Stomach (tissue), 8 donors: ENCODE measurements at regions not wholly inside any gene's neighbourhood (a gene's known extent, or its start where the extent isn't known, plus 50 kb on each side); places are given as distances from the start of the nearest gene placed in this dataset.

Experiments
- DNase-seq, 2 donors: peaks; one replicate each; pipeline versions ENCODE4 v3.0.0 to v3.0.0-alpha.2; 2013 to 2019
- H3K27ac ChIP-seq, 5 donors: fragments of 200-600 bp in 4 of 5; sonication (generic) in 4 of 5; one replicate each; pipeline ENCODE4 v1.5.1; 2013 to 2019; ENCODE audit warnings: mild to moderate bottlenecking in 1 of 5, moderate library complexity in 1 of 5
- H3K27me3 ChIP-seq, 3 donors: fragments of 200-600 bp; sonication (generic); one replicate each; pipeline ENCODE4 v1.5.1; 2017 to 2019; ENCODE audit warnings: mixed run types in 1 of 3
- H3K36me3 ChIP-seq, 4 donors: fragments of 200-600 bp; sonication (generic); 1 replicate in 3 of 4; 2 replicates in 1 of 4; pipeline ENCODE4 v1.5.1; 2016 to 2019
- H3K4me1 ChIP-seq, 4 donors: fragments of 200-600 bp; sonication (generic); one replicate each; pipeline ENCODE4 v1.5.1; 2016 to 2019
- H3K4me3 ChIP-seq, 4 donors: fragments of 200-600 bp; sonication (generic) in 3 of 4; one replicate each; pipeline ENCODE4 v1.5.1; 2016 to 2019; ENCODE audit warnings: mild to moderate bottlenecking in 1 of 4
- H3K9me3 ChIP-seq, 4 donors: fragments of 200-600 bp; sonication (generic); one replicate each; pipeline ENCODE4 v1.5.1; 2016 to 2019
- CTCF ChIP-seq, 7 experiments: fragments of 450-650 bp in 4 of 7; fragments of 200-600 bp in 3 of 7; sonication (generic) in 3 of 7; IDR thresholded peaks; one replicate each; pipeline ENCODE4 v1.5.1; 2016 to 2019; ENCODE audit warnings: antibody characterized with exemption in 7 of 7, control low read depth in 2 of 7, mild to moderate bottlenecking in 1 of 7
- EP300 ChIP-seq: sonication (generic); formaldehyde crosslinking; IDR thresholded peaks from one replicate; pipeline ENCODE4 v1.6.1; 2017; ENCODE audit warnings: antibody characterized with exemption
- POLR2A ChIP-seq, 4 donors: fragments of 450-650 bp; IDR thresholded peaks; one replicate each; pipeline ENCODE4 v1.6.1; 2016; ENCODE audit warnings: antibody characterized with exemption in 4 of 4, control low read depth in 2 of 4, mild to moderate bottlenecking in 1 of 4, moderate library complexity in 1 of 4
- POLR2AphosphoS5 ChIP-seq, 3 donors: sonication (generic); formaldehyde crosslinking; IDR thresholded peaks; one replicate each; pipeline ENCODE4 v1.6.1; 2016; ENCODE audit warnings: antibody characterized with exemption in 3 of 3
- WGBS, 5 donors: extraction: QIAGEN DNeasy Blood & Tissue Kit in 3 of 5; methylation state at CpG; one replicate each; pipeline versions ENCODE4 v1.1.5 to v1.1.7; 2013 to 2018; 5-methylcytosine and 5-hydroxymethylcytosine counted together
- intact Hi-C: fragments of 100-400 bp; cut with DNase I; formaldehyde crosslinking; loops from one replicate; pipeline ENCODE4 v1.15.1; 2023; ENCODE audit warnings: low total_unique reads
- donor health status: healthy with polysubstance abuse.
- donor health status: Bipolar disorder and iron deficiency.
- donor health status: healthy.

- H3K4me3 ChIP-seq, result no peak overlapping the region
- H3K27ac ChIP-seq, result no peak overlapping the region
- H3K9me3 ChIP-seq, result no peaks in the 10 kb centered on the region
- H3K27me3 ChIP-seq, result no peaks in the 10 kb centered on the region
- TF ChIP-seq POLR2AphosphoS5 (IDR thresholded peaks at IDR 0.05) (no peak), EP300 (no peak), CTCF (IDR thresholded peaks at IDR 0.05) (no peak), POLR2A (IDR thresholded peaks at IDR 0.05) (no peak)
- H3K4me1 ChIP-seq, result no peaks in the 10 kb centered on the region
- DNase-seq, result no peak
- 81 to 91% (median 84%) methylated on average over 3 of the region's 3 CpGs for WGBS, 5 donors
- intact Hi-C loops, result no loop called here
- H3K36me3 ChIP-seq, result no peaks in the 10 kb centered on the region
Observed at GRCh38 chr15:61301701-61302100, 72.6 kb upstream of the RORA start.

- no peak for TF ChIP-seq POLR2A (IDR thresholded peaks at IDR 0.05)
- no peak for TF ChIP-seq CTCF (IDR thresholded peaks at IDR 0.05)
- no peak for TF ChIP-seq EP300
- no peak for TF ChIP-seq POLR2AphosphoS5 (IDR thresholded peaks at IDR 0.05)
- no peaks in the 10 kb centered on the region for H3K36me3 ChIP-seq
- no peak overlapping the region for H3K27ac ChIP-seq
- no peaks in the 10 kb centered on the region for H3K4me1 ChIP-seq
- peak in 1 of 2 donors; percentile 77 for DNase-seq
- H3K4me3 ChIP-seq, result no peak overlapping the region
- H3K9me3 ChIP-seq, result no peaks in the 10 kb centered on the region
- intact Hi-C loops, result no loop called here
- H3K27me3 ChIP-seq, result no peaks in the 10 kb centered on the region
- 59 to 80% (median 68%) methylated on average over 4 of the region's 4 CpGs for WGBS, 5 donors
Observed at GRCh38 chr15:61299075-61299763, 70.1 kb upstream of the RORA start.

- H3K36me3 ChIP-seq, result no peaks in the 10 kb centered on the region
- no peak for TF ChIP-seq POLR2AphosphoS5 (IDR thresholded peaks at IDR 0.05)
- TF ChIP-seq CTCF (IDR thresholded peaks at IDR 0.05), result no peak
- DNase-seq, result no peak
- 54 to 70% (median 63%) methylated on average over 3 of the region's 3 CpGs for WGBS, 5 donors
- H3K9me3 ChIP-seq, result no peaks in the 10 kb centered on the region
- H3K4me3 ChIP-seq, result no peak overlapping the region
- intact Hi-C loops, result no loop called here
- no peaks in the 10 kb centered on the region for H3K27me3 ChIP-seq
- no peaks in the 10 kb centered on the region for H3K4me1 ChIP-seq
- no peak overlapping the region for H3K27ac ChIP-seq
Observed at GRCh38 chr15:61295239-61295638, 66.1 kb upstream of the RORA start.

- no peak for TF ChIP-seq CTCF (IDR thresholded peaks at IDR 0.05)
- TF ChIP-seq POLR2AphosphoS5 (IDR thresholded peaks at IDR 0.05), result no peak
- DNase-seq, result no peak
- intact Hi-C loops, result no loop called here
- 78 to 83% (median 80%) methylated on average over 4 of the region's 4 CpGs for WGBS, 5 donors
- Histone ChIP-seq H3K36me3 (no peaks in the 10 kb centered on the region), H3K27me3 (peaks cover 0 to 20% (median 0%) of the 10 kb centered on the region in 3 donors), H3K4me3 (no peak overlapping the region), H3K4me1 (no peaks in the 10 kb centered on the region), H3K9me3 (peaks cover 0 to 6% (median 0%) of the 10 kb centered on the region in 4 donors), H3K27ac (no peak overlapping the region)
Observed at GRCh38 chr15:61282661-61283060, 53.6 kb upstream of the RORA start.
